ENCODE measurements at regions not wholly inside any gene's neighbourhood (a gene's known extent, or its start where the extent isn't known, plus 50 kb on each side); places are given as distances from the start of the nearest gene placed in this dataset.

GRCh38 chr9:78396087-78396486 is 99.2 kb downstream of the PSAT1 start:
- Histone ChIP-seq H3K4me3 (ENCODE audit: low read depth, low read length) (no peak overlapping the region), H3K27me3 (ENCODE audit: control insufficient read depth, insufficient read depth, low read length) (peaks cover 18% of the 10 kb centered on the region), H3K27ac (ENCODE audit: low read depth, low read length) (no peak overlapping the region), H3K9me3 (ENCODE audit: control insufficient read depth, insufficient read depth, low read length) (peaks cover 6% of the 10 kb centered on the region; the same call in 1 of the 2 replicates)
- ChIA-PET POLR2A (no interaction called here), CTCF (no interaction called here)
- no peak for TF ChIP-seq CTCF (IDR thresholded peaks at IDR 0.05; ENCODE audit: low read depth, low read length)
- no peak for DNase-seq (ENCODE audit: low read depth, low spot score)

GRCh38 chr9:78397045-78397444 is 100.1 kb downstream of the PSAT1 start:
- Histone ChIP-seq H3K27me3 (ENCODE audit: control insufficient read depth, insufficient read depth, low read length) (peaks cover 18% of the 10 kb centered on the region), H3K4me3 (ENCODE audit: low read depth, low read length) (no peak overlapping the region), H3K9me3 (ENCODE audit: control insufficient read depth, insufficient read depth, low read length) (peaks cover 6% of the 10 kb centered on the region; the same call in 1 of the 2 replicates), H3K27ac (ENCODE audit: low read depth, low read length) (no peak overlapping the region)
- ChIA-PET CTCF (interaction anchor here (1.4 to 1.5 kb wide), 2 partner anchors 28 to 31 kb away, joined by 3 to 6 read pairs; no protein-coding TSS in a partner anchor), POLR2A (no interaction called here)
- no peak for TF ChIP-seq CTCF (IDR thresholded peaks at IDR 0.05; ENCODE audit: low read depth, low read length)
- DNase-seq (ENCODE audit: low read depth, low spot score): no peak

- H3K27ac ChIP-seq (ENCODE audit: low read depth, low read length): no peak overlapping the region
- ChIA-PET POLR2A (no interaction called here), CTCF (interaction anchor here (1.4 to 1.5 kb wide), 2 partner anchors 29 to 32 kb away, joined by 3 to 6 read pairs; no protein-coding TSS in a partner anchor)
- no peak for DNase-seq (ENCODE audit: low read depth, low spot score)
- H3K27me3 ChIP-seq (ENCODE audit: control insufficient read depth, insufficient read depth, low read length): peaks cover 18% of the 10 kb centered on the region
- peaks cover 6% of the 10 kb centered on the region; the same call in 1 of the 2 replicates for H3K9me3 ChIP-seq (ENCODE audit: control insufficient read depth, insufficient read depth, low read length)
- no peak for TF ChIP-seq CTCF (IDR thresholded peaks at IDR 0.05; ENCODE audit: low read depth, low read length)
- no peak overlapping the region for H3K4me3 ChIP-seq (ENCODE audit: low read depth, low read length)
Observed at GRCh38 chr9:78397454-78397853, 100.5 kb downstream of the PSAT1 start.

- DNase-seq (ENCODE audit: low read depth, low spot score): no peak
- CTCF ChIA-PET: interaction anchor here (1.1 kb wide), 1 partner anchor 29 kb away, joined by 4 read pairs; no protein-coding TSS in a partner anchor
- H3K27ac ChIP-seq (ENCODE audit: low read depth, low read length): no peak overlapping the region
- no peak for TF ChIP-seq CTCF (IDR thresholded peaks at IDR 0.05; ENCODE audit: low read depth, low read length)
- POLR2A ChIA-PET: no interaction called here
- peaks cover 6% of the 10 kb centered on the region; the same call in 1 of the 2 replicates for H3K9me3 ChIP-seq (ENCODE audit: control insufficient read depth, insufficient read depth, low read length)
- peaks cover 18% of the 10 kb centered on the region for H3K27me3 ChIP-seq (ENCODE audit: control insufficient read depth, insufficient read depth, low read length)
- no peak overlapping the region for H3K4me3 ChIP-seq (ENCODE audit: low read depth, low read length)
Observed at GRCh38 chr9:78399153-78399552, 102.2 kb downstream of the PSAT1 start.

- Histone ChIP-seq H3K27ac (ENCODE audit: low read depth, low read length) (no peak overlapping the region), H3K27me3 (ENCODE audit: control insufficient read depth, insufficient read depth, low read length) (peaks cover 18% of the 10 kb centered on the region), H3K9me3 (ENCODE audit: control insufficient read depth, insufficient read depth, low read length) (peaks cover under 1% of the 10 kb centered on the region; the same call in 1 of the 2 replicates), H3K4me3 (ENCODE audit: low read depth, low read length) (no peak overlapping the region)
- DNase-seq (ENCODE audit: low read depth, low spot score): no peak
- TF ChIP-seq CTCF (IDR thresholded peaks at IDR 0.05; ENCODE audit: low read depth, low read length): no peak
- ChIA-PET POLR2A (no interaction called here), CTCF (no interaction called here)
Observed at GRCh38 chr9:78400496-78400895, 103.6 kb downstream of the PSAT1 start.
